ENCODE measurements at regions not wholly inside any gene's neighbourhood (a gene's known extent, or its start where the extent isn't known, plus 50 kb on each side); places are given as distances from the start of the nearest gene placed in this dataset.

DNA sequence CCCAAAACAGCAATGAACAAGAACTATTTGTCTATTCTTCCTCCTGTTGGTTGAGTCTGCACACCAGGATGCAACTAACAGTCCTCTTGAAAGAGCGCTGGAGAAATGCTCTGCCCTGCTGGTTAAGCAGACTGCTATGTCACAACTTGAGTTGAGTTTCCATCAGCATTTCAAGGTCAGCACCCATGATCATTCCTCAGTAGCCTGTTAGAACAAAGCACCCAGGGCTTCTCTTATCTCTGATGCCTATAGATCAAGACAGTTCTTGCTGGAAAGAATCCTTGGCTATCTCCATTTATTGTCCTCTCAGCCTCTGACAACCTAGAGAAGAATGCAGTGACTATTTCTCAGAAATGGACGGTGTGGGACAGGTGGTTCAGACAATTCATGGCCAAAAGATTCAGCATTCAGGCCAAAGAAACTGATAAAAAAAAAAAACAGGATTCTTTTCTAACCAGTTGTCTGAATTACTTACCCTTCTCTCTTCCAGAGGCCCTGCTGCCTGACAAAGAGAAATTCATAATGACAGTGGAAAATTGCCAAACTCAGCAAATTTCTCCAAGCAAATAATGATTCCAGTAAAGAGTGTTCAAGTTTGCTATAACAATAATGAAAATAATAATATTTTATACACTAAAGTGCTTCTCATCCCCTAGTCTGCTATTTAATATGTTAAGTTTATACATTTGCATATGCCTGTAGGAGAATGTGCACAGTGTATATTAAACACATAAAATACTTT is 306.7 kb downstream of the EMP1 start:
- no peaks in the 10 kb centered on the region for H3K79me2 ChIP-seq (ENCODE audit: control insufficient read depth, insufficient read depth, low read length)
- no peak for DNase-seq (ENCODE audit: low read depth, low spot score)
- TF ChIP-seq ZNF24 (IDR thresholded peaks at IDR 0.05) (no peak), SMAD5 (IDR thresholded peaks at IDR 0.05; ENCODE audit: low read depth) (no peak), BRCA1 (IDR thresholded peaks at IDR 0.05; ENCODE audit: low read depth, low read length) (no peak), EP300 (IDR thresholded peaks at IDR 0.05; ENCODE audit: borderline replicate concordance in 1 of 2, control insufficient read depth in 1 of 2, low read depth in 2 of 2, low read length in 2 of 2) (no peak), RELA (IDR thresholded peaks at IDR 0.05; ENCODE audit: borderline replicate concordance, partially characterized antibody) (no peak), SIN3A (IDR thresholded peaks at IDR 0.05; ENCODE audit: low read depth, low read length) (no peak), POLR2A (IDR thresholded peaks at IDR 0.05; ENCODE audit: low read depth, low read length) (no peak), ZZZ3 (IDR thresholded peaks at IDR 0.05; ENCODE audit: control insufficient read depth, insufficient read length, low read depth) (no peak), NFYA (IDR thresholded peaks at IDR 0.05; ENCODE audit: borderline replicate concordance, low read depth, low read length) (no peak), FOXM1 (IDR thresholded peaks at IDR 0.05; ENCODE audit: low read depth, low read length) (no peak), TAF1 (IDR thresholded peaks at IDR 0.05; ENCODE audit: borderline replicate concordance, low read depth, low read length) (no peak), HCFC1 (IDR thresholded peaks at IDR 0.05; ENCODE audit: low read length) (no peak), CREM (IDR thresholded peaks at IDR 0.05; ENCODE audit: low read depth) (no peak)
- TF ChIP-seq, protein P1, sequence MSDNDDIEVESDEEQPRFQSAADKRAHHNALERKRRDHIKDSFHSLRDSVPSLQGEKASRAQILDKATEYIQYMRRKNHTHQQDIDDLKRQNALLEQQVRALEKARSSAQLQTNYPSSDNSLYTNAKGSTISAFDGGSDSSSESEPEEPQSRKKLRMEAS (IDR thresholded peaks at IDR 0.05; ENCODE audit: low read depth, low read length), result no peak
- TF ChIP-seq, protein P2, sequence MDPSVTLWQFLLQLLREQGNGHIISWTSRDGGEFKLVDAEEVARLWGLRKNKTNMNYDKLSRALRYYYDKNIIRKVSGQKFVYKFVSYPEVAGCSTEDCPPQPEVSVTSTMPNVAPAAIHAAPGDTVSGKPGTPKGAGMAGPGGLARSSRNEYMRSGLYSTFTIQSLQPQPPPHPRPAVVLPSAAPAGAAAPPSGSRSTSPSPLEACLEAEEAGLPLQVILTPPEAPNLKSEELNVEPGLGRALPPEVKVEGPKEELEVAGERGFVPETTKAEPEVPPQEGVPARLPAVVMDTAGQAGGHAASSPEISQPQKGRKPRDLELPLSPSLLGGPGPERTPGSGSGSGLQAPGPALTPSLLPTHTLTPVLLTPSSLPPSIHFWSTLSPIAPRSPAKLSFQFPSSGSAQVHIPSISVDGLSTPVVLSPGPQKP (IDR thresholded peaks at IDR 0.05; ENCODE audit: low read depth, low read length), result no peak
- TF ChIP-seq, protein P3, sequence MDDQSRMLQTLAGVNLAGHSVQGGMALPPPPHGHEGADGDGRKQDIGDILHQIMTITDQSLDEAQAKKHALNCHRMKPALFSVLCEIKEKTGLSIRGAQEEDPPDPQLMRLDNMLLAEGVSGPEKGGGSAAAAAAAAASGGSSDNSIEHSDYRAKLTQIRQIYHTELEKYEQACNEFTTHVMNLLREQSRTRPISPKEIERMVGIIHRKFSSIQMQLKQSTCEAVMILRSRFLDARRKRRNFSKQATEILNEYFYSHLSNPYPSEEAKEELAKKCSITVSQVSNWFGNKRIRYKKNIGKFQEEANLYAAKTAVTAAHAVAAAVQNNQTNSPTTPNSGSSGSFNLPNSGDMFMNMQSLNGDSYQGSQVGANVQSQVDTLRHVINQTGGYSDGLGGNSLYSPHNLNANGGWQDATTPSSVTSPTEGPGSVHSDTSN (IDR thresholded peaks at IDR 0.05; ENCODE audit: insufficient replicate concordance, low read depth, low read length), result no peak
- TF ChIP-seq, protein P4, sequence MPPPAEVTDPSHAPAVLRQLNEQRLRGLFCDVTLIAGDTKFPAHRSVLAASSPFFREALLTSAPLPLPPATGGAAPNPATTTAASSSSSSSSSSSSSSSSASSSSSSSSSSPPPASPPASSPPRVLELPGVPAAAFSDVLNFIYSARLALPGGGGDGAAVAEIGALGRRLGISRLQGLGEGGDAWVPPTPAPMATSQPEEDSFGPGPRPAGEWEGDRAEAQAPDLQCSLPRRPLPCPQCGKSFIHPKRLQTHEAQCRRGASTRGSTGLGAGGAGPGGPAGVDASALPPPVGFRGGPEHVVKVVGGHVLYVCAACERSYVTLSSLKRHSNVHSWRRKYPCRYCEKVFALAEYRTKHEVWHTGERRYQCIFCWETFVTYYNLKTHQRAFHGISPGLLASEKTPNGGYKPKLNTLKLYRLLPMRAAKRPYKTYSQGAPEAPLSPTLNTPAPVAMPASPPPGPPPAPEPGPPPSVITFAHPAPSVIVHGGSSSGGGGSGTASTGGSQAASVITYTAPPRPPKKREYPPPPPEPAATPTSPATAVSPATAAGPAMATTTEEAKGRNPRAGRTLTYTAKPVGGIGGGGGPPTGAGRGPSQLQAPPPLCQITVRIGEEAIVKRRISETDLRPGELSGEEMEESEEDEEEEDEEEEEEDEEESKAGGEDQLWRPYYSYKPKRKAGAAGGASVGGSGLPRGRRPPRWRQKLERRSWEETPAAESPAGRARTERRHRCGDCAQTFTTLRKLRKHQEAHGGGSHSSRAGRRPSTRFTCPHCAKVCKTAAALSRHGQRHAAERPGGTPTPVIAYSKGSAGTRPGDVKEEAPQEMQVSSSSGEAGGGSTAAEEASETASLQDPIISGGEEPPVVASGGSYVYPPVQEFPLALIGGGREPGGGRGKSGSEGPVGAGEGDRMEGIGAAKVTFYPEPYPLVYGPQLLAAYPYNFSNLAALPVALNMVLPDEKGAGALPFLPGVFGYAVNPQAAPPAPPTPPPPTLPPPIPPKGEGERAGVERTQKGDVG (CRISPR knock-in tag; IDR thresholded peaks at IDR 0.05), result no peak
- TF ChIP-seq, protein P5, sequence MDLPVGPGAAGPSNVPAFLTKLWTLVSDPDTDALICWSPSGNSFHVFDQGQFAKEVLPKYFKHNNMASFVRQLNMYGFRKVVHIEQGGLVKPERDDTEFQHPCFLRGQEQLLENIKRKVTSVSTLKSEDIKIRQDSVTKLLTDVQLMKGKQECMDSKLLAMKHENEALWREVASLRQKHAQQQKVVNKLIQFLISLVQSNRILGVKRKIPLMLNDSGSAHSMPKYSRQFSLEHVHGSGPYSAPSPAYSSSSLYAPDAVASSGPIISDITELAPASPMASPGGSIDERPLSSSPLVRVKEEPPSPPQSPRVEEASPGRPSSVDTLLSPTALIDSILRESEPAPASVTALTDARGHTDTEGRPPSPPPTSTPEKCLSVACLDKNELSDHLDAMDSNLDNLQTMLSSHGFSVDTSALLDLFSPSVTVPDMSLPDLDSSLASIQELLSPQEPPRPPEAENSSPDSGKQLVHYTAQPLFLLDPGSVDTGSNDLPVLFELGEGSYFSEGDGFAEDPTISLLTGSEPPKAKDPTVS (IDR thresholded peaks at IDR 0.05; ENCODE audit: low read depth, low read length), result no peak
- H3K4me3 ChIP-seq, result no peak overlapping the region
- no peak for FAIRE-seq
- H3K36me3 ChIP-seq (ENCODE audit: control insufficient read depth in 2 of 2, insufficient read depth in 2 of 2, low read length in 1 of 2), result no peaks in the 10 kb centered on the region
- H3K9ac ChIP-seq (ENCODE audit: control insufficient read depth, insufficient read depth, low read length), result no peak overlapping the region
- H3K9me3 ChIP-seq (replicated peaks; ENCODE audit: control insufficient read depth, insufficient read depth, low read length), result no peaks in the 10 kb centered on the region
- RAD21 ChIA-PET (ENCODE audit: unreplicated experiment), result no interaction called here
- no peak for ATAC-seq
- WGBS (ENCODE audit: insufficient coverage, insufficient replicate concordance, low lambda C conversion rate, missing lambda C conversion rate), result 68% methylated on average over 2 of the region's 2 CpGs
- H3K27me3 ChIP-seq (replicated peaks in 1 of 2; ENCODE audit: control insufficient read depth in 2 of 2, insufficient read depth in 2 of 2, low read length in 1 of 2), result no peaks in the 10 kb centered on the region; a peak in 1 of 4 replicates
- no peak overlapping the region for H3K27ac ChIP-seq (ENCODE audit: control insufficient read depth, insufficient read depth)
- intact Hi-C loops (cut with micrococcal nuclease; ENCODE audit: unreplicated experiment) (no loop called here), in situ Hi-C loops (cut with MboI) (no loop called here)
- H4K20me1 ChIP-seq (ENCODE audit: control insufficient read depth, insufficient read depth), result no peaks in the 10 kb centered on the region
- POLR2A ChIA-PET, result no interaction called here
- H3K4me1 ChIP-seq (ENCODE audit: control insufficient read depth, insufficient read depth, low read length), result no peaks in the 10 kb centered on the region
- no peak overlapping the region for H3K4me2 ChIP-seq (ENCODE audit: control insufficient read depth, insufficient read depth)
- no peak overlapping the region for H2AFZ ChIP-seq (ENCODE audit: control insufficient read depth, low read depth, low read length)
- CTCF ChIA-PET, result interaction anchor here (1.7 kb wide), 1 partner anchor 32 kb away, joined by 8 read pairs; no protein-coding TSS in a partner anchor
- BruUV-seq (replicated peaks), result no TSS peak
- SMC1A ChIA-PET (ENCODE audit: uncharacterized antibody, unreplicated experiment), result interaction anchor here (0.5 to 1.0 kb wide), 3 partner anchors 8 to 518 kb away, joined by 3 to 4 read pairs (median 3); no protein-coding TSS in a partner anchor

Measured in GM12878 (cell line).